ENCODE measurements at regions not wholly inside any gene's neighbourhood (a gene's known extent, or its start where the extent isn't known, plus 50 kb on each side); places are given as distances from the start of the nearest gene placed in this dataset.
A peak's percentile ranks its signal among the peaks of the same experiment; 100 is the strongest.
"Not testable (repeated sequence)": the region's sequence is repeated elsewhere in the genome, so short reads cannot be mapped to it uniquely, and the experiment has no call there.

- DNase-seq = no peak
Measured at GRCh38 chr12:13350381-13350780, 153.9 kb downstream of the EMP1 start.

GRCh38 chr12:13348464-13348863, 151.9 kb downstream of the EMP1 start:
- DNase-seq = no peak

GRCh38 chr12:13347241-13348043, 150.9 kb downstream of the EMP1 start:
- peak in 1 of 3 donors; percentile 87 for DNase-seq

DNA sequence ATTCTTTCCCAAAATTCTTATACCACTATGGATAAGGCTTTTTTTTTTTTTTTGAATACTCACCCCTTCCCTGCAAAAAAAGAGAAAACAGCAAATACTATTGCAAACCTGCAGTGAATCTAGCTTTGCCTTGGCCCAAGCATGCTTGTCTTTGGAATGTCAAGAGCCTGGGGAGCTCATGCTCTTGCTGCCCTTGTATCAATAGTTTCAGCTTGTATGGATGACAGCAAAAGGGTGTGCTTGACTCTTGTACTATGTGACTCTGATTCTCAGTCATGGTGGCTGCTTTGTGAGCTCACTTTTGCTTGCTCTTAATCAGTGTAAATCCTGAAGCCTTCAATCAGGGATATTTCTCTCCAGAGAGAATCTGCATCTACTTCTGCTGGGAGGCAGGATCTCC, 149.2 kb downstream of the EMP1 start:
- no peak for DNase-seq

- no peak for DNase-seq
Measured at GRCh38 chr12:13343375-13343774, 146.8 kb downstream of the EMP1 start.

- peak in 1 of 3 donors; percentile 19 for DNase-seq
Measured at GRCh38 chr12:13342971-13343370, 146.4 kb downstream of the EMP1 start.

DNA sequence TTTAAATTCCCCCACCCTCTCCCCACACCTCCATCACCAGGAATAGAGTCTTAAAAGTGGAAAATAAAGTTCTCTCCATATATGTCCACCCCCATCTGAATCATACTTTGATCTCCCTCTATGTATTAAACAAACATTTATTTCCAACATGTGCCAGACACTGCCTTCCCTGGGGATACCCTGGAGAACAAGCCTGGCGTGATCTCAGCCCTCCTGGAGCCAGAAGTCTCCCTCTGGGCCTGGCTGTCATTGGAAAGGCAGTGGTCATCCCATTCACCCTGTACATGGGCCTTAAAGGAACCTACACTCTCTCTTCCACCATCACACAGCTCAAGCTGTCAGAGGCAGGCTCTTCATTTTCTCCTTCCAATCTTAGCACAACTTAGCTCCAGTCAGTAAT, 143.6 kb downstream of the EMP1 start:
- DNase-seq = peak in 1 of 3 donors; percentile 4

- DNase-seq = peak in 1 of 3 donors; percentile 28
Measured at GRCh38 chr12:13339538-13339937, 143.0 kb downstream of the EMP1 start.

- DNase-seq = no peak
Measured at GRCh38 chr12:13339091-13339490, 142.6 kb downstream of the EMP1 start.

GRCh38 chr12:13337791-13338190, 141.3 kb downstream of the EMP1 start:
- no peak for DNase-seq

GRCh38 chr12:13336216-13336615, 139.7 kb downstream of the EMP1 start:
- DNase-seq = no peak

GRCh38 chr12:13328535-13328934, 132.0 kb downstream of the EMP1 start:
- no peak for DNase-seq

- no peak for DNase-seq
Measured at GRCh38 chr12:13326076-13326475, 129.6 kb downstream of the EMP1 start.

DNA sequence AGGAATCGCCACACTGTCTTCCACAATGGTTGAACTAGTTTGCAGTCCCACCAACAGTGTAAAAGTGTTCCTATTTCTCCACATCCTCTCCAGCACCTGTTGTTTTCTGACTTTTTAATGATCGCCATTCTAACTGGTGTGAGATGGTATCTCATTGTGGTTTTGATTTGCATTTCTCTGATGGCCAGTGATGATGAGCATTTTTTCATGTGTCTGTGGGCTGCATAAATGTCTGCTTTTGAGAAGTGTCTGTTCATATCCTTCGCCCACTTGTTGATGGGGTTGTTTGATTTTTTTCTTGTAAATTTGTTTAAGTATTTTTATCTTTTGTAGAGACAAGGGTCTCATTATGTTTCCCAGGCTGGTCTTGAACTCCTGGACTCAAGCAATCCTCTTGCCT, 128.5 kb downstream of the EMP1 start:
- not testable (repeated sequence) for DNase-seq

DNA sequence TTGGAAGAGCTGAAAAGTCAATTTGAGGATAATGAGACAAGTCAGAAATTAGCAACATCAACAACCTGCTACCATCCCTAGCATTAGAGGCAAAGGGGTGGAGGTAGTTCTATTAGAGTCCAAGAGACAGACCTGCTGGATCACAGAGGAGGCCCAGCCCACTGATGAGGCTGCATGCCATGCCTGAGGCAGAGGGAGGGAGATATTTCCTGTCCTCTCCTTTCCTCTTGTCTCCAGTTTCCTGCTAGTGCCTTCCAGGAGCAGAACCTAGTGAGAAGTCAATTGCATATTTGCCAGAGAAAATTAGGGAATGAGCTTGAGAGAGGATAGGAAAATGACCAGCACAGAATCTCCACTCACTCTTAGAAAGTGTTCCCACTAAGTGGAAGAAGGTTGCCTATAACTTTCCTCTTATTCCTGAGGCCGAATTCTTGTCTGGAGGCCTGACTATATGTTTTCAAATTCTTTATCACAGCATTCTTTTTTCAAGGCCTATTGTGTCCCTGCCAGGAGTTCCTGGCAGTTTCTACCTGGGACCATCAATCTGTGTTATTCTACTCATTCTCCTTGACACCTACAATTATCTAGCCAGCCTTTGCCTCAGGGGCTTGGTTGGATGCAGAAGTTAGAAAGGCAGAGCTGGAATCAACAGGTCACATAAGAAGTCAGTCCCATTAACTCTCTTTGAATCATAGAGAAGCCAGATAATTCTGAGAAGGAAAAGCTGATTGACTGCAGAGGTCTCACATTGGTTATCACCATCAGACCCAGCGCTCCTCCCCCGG, 121.9 kb downstream of the EMP1 start:
- no peak for DNase-seq

GRCh38 chr12:13316587-13317246, 120.2 kb downstream of the EMP1 start:
- no peak for DNase-seq

- DNase-seq = no peak
Measured at GRCh38 chr12:13313886-13314285, 117.4 kb downstream of the EMP1 start.

- DNase-seq = no peak
Measured at GRCh38 chr12:13311551-13311950, 115.0 kb downstream of the EMP1 start.

DNA sequence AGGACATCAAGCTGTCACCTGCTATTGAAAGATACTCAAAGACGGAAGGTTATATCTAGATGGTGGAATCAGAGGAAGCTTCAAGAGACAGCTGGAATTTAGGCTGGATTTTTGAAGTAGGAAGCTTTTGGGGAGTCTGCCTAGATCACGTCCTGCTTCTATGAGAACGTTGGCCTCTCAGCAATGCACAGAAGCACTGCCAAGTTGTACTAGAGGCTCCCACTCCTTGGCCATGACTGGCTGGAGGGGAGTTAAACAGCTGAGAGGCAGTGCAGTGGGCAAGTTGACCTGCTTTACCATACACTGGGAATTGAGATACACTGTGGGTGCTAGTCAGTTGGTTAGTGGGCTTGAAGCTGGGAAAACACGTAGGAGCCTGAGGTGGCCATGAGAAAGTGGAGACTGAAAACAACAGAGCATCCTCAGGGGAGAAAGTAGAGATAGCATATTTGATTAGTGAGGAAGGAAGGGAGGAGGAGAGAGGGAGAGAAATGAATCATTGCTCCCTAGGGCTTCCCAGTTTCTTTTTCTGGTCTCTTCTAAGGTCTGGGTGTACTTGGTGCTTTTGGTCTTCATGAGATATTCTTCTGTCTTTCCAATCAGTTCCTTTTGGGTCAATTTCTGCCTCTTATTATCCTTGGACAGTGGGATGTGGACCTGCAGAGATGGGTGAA, 110.8 kb downstream of the EMP1 start:
- DNase-seq = no peak

- no peak for DNase-seq
Measured at GRCh38 chr12:13304924-13305323, 108.4 kb downstream of the EMP1 start.

DNA sequence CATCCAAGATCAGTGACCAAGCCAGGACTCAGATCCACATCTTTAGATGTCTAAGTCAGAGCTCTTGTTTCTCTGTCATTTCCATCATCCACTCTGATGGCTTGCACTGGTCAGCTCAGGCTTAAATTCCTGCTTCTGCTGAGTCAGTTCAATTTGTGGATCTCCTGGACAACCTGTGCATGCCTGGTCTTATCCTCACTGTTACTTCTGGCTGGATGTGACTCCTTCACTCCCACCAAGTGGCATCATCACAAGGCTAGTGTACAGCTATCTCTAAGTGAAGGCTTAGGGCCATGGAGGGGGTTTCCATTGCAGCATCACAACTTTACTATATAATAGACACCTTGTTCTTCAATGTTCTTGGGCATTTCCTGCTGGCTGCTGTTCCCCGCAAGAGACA, 102.9 kb downstream of the EMP1 start:
- DNase-seq = no peak

GRCh38 chr12:13293096-13293495, 96.6 kb downstream of the EMP1 start:
- no peak for DNase-seq

All from muscle of back (tissue), 3 donors.